Heart left ventricle (tissue), 16 donors: ENCODE measurements at regions not wholly inside any gene's neighbourhood (a gene's known extent, or its start where the extent isn't known, plus 50 kb on each side); places are given as distances from the start of the nearest gene placed in this dataset.

Experiments
- ATAC-seq, 4 donors: fragments of 200-7000 bp; cut with Tn5 transposase; one replicate each; pipeline ENCODE4 v1.9.1; 2020 to 2022; ENCODE audit warnings: moderate library complexity in 4 of 4, mild to moderate bottlenecking in 3 of 4, moderate number of reproducible peaks in 1 of 4
- DNase-seq, 5 donors: peaks; one replicate each; pipeline ENCODE4 v3.0.0-alpha.2; 2020
- H3K27ac ChIP-seq, 12 donors: fragments of 200-600 bp; sonication (generic) in 4 of 12; one replicate each; pipeline versions ENCODE4 v1.5.0 to v1.8.0; 2016 to 2022; ENCODE audit warnings: mild to moderate bottlenecking in 2 of 12
- H3K27me3 ChIP-seq, 9 donors: fragments of 200-600 bp; sonication (generic) in 2 of 9; one replicate each; pipeline versions ENCODE4 v1.5.1 to v1.8.0; 2016 to 2022; ENCODE audit warnings: mild to moderate bottlenecking in 3 of 9
- H3K36me3 ChIP-seq, 9 donors: fragments of 200-600 bp; sonication (generic) in 2 of 9; one replicate each; pipeline versions ENCODE4 v1.5.0 to v1.8.0; 2018 to 2022; ENCODE audit warnings: mild to moderate bottlenecking in 2 of 9
- H3K4me1 ChIP-seq, 12 donors: fragments of 200-600 bp; sonication (generic) in 4 of 12; one replicate each; pipeline versions ENCODE4 v1.5.0 to v1.8.0; 2016 to 2022; ENCODE audit warnings: mild to moderate bottlenecking in 3 of 12
- H3K4me3 ChIP-seq, 12 donors: fragments of 200-600 bp; sonication (generic) in 4 of 12; one replicate each; pipeline versions ENCODE4 v1.5.0 to v1.8.0; 2017 to 2022; ENCODE audit warnings: mild to moderate bottlenecking in 9 of 12, moderate library complexity in 4 of 12
- H3K9me3 ChIP-seq, 12 donors: fragments of 200-600 bp; sonication (generic) in 4 of 12; one replicate each; pipeline versions ENCODE4 v1.5.0 to v1.8.0; 2016 to 2022; ENCODE audit warnings: mild to moderate bottlenecking in 1 of 12
- CTCF ChIP-seq, 12 donors: fragments of 200-600 bp; sonication (generic) in 4 of 12; IDR thresholded peaks; one replicate each; pipeline versions ENCODE4 v1.5.0 to v1.8.0; 2018 to 2022; ENCODE audit warnings: antibody characterized with exemption in 12 of 12, mild to moderate bottlenecking in 5 of 12
- POLR2A ChIP-seq, 2 donors: fragments of 450-650 bp; IDR thresholded peaks; one replicate each; pipeline ENCODE4 v1.6.1; 2017; ENCODE audit warnings: antibody characterized with exemption in 2 of 2, mild to moderate bottlenecking in 2 of 2, moderate library complexity in 2 of 2
- WGBS, 4 donors: extraction: QIAGEN DNeasy Blood & Tissue Kit in 2 of 4; methylation state at CpG; one replicate each; pipeline versions ENCODE4 v1.1.5 to v1.1.7; 2013 to 2018; 5-methylcytosine and 5-hydroxymethylcytosine counted together
- intact Hi-C, 10 donors: fragments of 100-400 bp; cut with DNase I; formaldehyde crosslinking; loops; one replicate each; pipeline versions ENCODE4 v1.11.1 to v1.14.2; 2022
- donor health status: ischemic (EF 13 %, LVEDD 7.1; RV severe dilation, severe dysfunction).
- donor health status: healthy with polysubstance abuse.
- donor health status: DM: no; HTN: yes; CAD: no.
- donor health status: DM: no; HTN: no; CAD: no.
- donor health status: ischemic (EF 25% LVEDD 6.9; RV normal size, moderate dysfunction).
- donor health status: ischemic (EF 25% LVEDD 5.7; RV mildly dilated, moderate dysfunction).
- donor health status: healthy.
- donor health status: DM: yes; HTN: yes; CAD: no.
- donor health status: ischemic (EF 35%, LVEDD 5.7; RV mildly dilated, moderate dysfunction).
- donor health status: nonischemic (EF 11% LVEDD 7.7; RV severe dilation, severe dysfunction).
- donor health status: DM: yes; HTN: yes; CAD: no.
- donor health status: PGD.
- donor health status: ischemic (EF 29% LVEDD 5.4; RV normal size, mild dysfunction).
- donor health status: nonischemic (EF 23%, LVEDD 6.1; RV moderate dilation, normal function).

GRCh38 chr1:220385158-220385557, 112.9 kb upstream of the RAB3GAP2 start:
- Histone ChIP-seq H3K9me3 (peaks cover 0 to 11% (median 0%) of the 10 kb centered on the region in 12 donors), H3K4me3 (no peak overlapping the region), H3K4me1 (no peaks in the 10 kb centered on the region), H3K27me3 (no peaks in the 10 kb centered on the region), H3K27ac (no peak overlapping the region), H3K36me3 (no peaks in the 10 kb centered on the region)
- WGBS, 4 donors: 62 to 90% (median 83%) methylated on average over 1 of the region's 1 CpG
- intact Hi-C loops: loop anchor here in 2 of 10 donors (10.0 kb wide), 2 partner anchors 60 to 120 kb away; no protein-coding TSS in a partner anchor
- DNase-seq (no peak), ATAC-seq (no peak)
- TF ChIP-seq POLR2A (IDR thresholded peaks at IDR 0.05) (no peak), CTCF (IDR thresholded peaks at IDR 0.05) (no peak)

- 66 to 81% (median 72%) methylated on average over 4 of the region's 4 CpGs for WGBS, 4 donors
- ATAC-seq (no peak), DNase-seq (no peak)
- H3K36me3 ChIP-seq: no peaks in the 10 kb centered on the region
- intact Hi-C loops: loop anchor here in 2 of 10 donors (10.0 kb wide), 2 partner anchors 58 to 122 kb away; no protein-coding TSS in a partner anchor
- H3K27me3 ChIP-seq: no peaks in the 10 kb centered on the region
- no peak for TF ChIP-seq POLR2A (IDR thresholded peaks at IDR 0.05)
- TF ChIP-seq CTCF (IDR thresholded peaks at IDR 0.05): no peak
- H3K27ac ChIP-seq: no peak overlapping the region
- no peaks in the 10 kb centered on the region for H3K4me1 ChIP-seq
- no peak overlapping the region for H3K4me3 ChIP-seq
- peaks cover 0 to 11% (median 0%) of the 10 kb centered on the region in 12 donors for H3K9me3 ChIP-seq
Observed at GRCh38 chr1:220382994-220383393, 110.7 kb upstream of the RAB3GAP2 start.

GRCh38 chr1:220380885-220381284, 108.6 kb upstream of the RAB3GAP2 start:
- Histone ChIP-seq H3K9me3 (peaks cover 0 to 11% (median 0%) of the 10 kb centered on the region in 12 donors), H3K27me3 (no peaks in the 10 kb centered on the region), H3K36me3 (no peaks in the 10 kb centered on the region), H3K27ac (no peak overlapping the region), H3K4me1 (no peaks in the 10 kb centered on the region), H3K4me3 (no peak overlapping the region)
- ATAC-seq (no peak), DNase-seq (no peak)
- intact Hi-C loops: loop anchor here in 2 of 10 donors (10.0 kb wide), 2 partner anchors 56 to 124 kb away; no protein-coding TSS in a partner anchor
- TF ChIP-seq CTCF (IDR thresholded peaks at IDR 0.05) (no peak), POLR2A (IDR thresholded peaks at IDR 0.05) (no peak)
- WGBS, 4 donors: 40 to 51% (median 43%) methylated on average over 3 of the region's 3 CpGs

- Histone ChIP-seq H3K27me3 (no peaks in the 10 kb centered on the region), H3K4me3 (no peak overlapping the region), H3K36me3 (no peaks in the 10 kb centered on the region), H3K27ac (no peak overlapping the region), H3K4me1 (no peaks in the 10 kb centered on the region), H3K9me3 (no peaks in the 10 kb centered on the region)
- DNase-seq (no peak), ATAC-seq (no peak)
- intact Hi-C loops: no loop called here
- 82 to 83% (median 83%) methylated on average over 11 of the region's 11 CpGs for WGBS, 4 donors
- TF ChIP-seq CTCF (IDR thresholded peaks at IDR 0.05) (no peak), POLR2A (IDR thresholded peaks at IDR 0.05) (no peak)
Observed at GRCh38 chr1:220378571-220379302, 106.5 kb upstream of the RAB3GAP2 start.
